OCI-LY7 (cell line): ENCODE measurements at regions not wholly inside any gene's neighbourhood (a gene's known extent, or its start where the extent isn't known, plus 50 kb on each side); places are given as distances from the start of the nearest gene placed in this dataset.

Experiments
- BruUV-seq: library from RNA; stranded (reverse); fragments of 400-500 nt; replicated peaks from 2 replicates; lab custom pipeline; 2021; lab: Mats Ljungman, UMichigan
- CTCF ChIA-PET: fragments of 300-600 bp; sonication (Branson Sonifier 250); formaldehyde crosslinking; loops from one replicate; lab custom pipeline; 2022; ENCODE audit warnings: antibody characterized with exemption; ENCODE audit not compliant: unreplicated experiment; lab: Charles Lee
- POLR2A ChIA-PET: fragments of 300-600 bp; sonication (Branson Sonifier 250); formaldehyde crosslinking; loops from one replicate; lab custom pipeline; 2022; ENCODE audit warnings: antibody characterized with exemption; lab: Charles Lee
- DNase-seq: peaks from one replicate; pipeline ENCODE4 v3.0.0-alpha.2; 2015; ENCODE audit warnings: low spot score
- H2AFZ ChIP-seq: fragments of 200-600 bp; sonication (generic), shearing (Covaris generic); 2 replicates; pipeline ENCODE4 v1.6.1; 2014; ENCODE audit warnings: mild to moderate bottlenecking, antibody characterized with exemption, low read length, moderate library complexity
- H3K27ac ChIP-seq: fragments of 200-600 bp; sonication (generic); 2 replicates; pipeline ENCODE4 v1.5.1; 2014; ENCODE audit warnings: mixed run types, low read depth, mild to moderate bottlenecking, moderate library complexity, low read length, inconsistent platforms; ENCODE audit not compliant: poor library complexity, severe bottlenecking
- H3K36me3 ChIP-seq: fragments of 200-600 bp; sonication (generic); 2 replicates; pipeline ENCODE4 v1.6.1; 2014; ENCODE audit warnings: mild to moderate bottlenecking, antibody characterized with exemption, low read length, moderate library complexity, mixed read lengths; ENCODE audit not compliant: insufficient read depth
- H3K4me1 ChIP-seq: fragments of 200-600 bp; sonication (generic); 2 replicates; pipeline ENCODE4 v1.5.1; 2014; ENCODE audit warnings: mild to moderate bottlenecking, low read length; ENCODE audit not compliant: insufficient read depth, poor library complexity, severe bottlenecking
- H3K4me2 ChIP-seq: fragments of 200-600 bp; sonication (generic); 2 replicates; pipeline ENCODE4 v1.6.1; 2014; ENCODE audit warnings: mild to moderate bottlenecking, low read length
- H3K4me3 ChIP-seq: fragments of 200-600 bp; sonication (generic); 2 replicates; pipeline ENCODE4 v1.5.1; 2014; ENCODE audit warnings: mild to moderate bottlenecking, low read depth, low read length; ENCODE audit not compliant: poor library complexity, severe bottlenecking
- H3K79me2 ChIP-seq: fragments of 200-600 bp; sonication (generic); 2 replicates; pipeline ENCODE4 v1.6.1; 2016; ENCODE audit warnings: low read depth, mild to moderate bottlenecking, low read length, moderate library complexity, mixed read lengths; ENCODE audit not compliant: insufficient read depth
- H3K9me2 ChIP-seq: fragments of 200-600 bp; sonication (generic); 2 replicates; pipeline ENCODE4 v1.6.1; 2016; ENCODE audit warnings: mild to moderate bottlenecking, low read length, mixed read lengths; ENCODE audit not compliant: insufficient read depth
- H3K9me3 ChIP-seq: fragments of 200-600 bp; sonication (generic); 2 replicates; pipeline ENCODE4 v1.6.1; 2014; ENCODE audit warnings: mild to moderate bottlenecking, mixed run types, low read length, mixed read lengths
- H4K20me1 ChIP-seq: fragments of 200-600 bp; sonication (generic); 2 replicates; pipeline ENCODE4 v1.6.1; 2014; ENCODE audit warnings: mild to moderate bottlenecking, antibody characterized with exemption, low read length, moderate library complexity, mixed read lengths; ENCODE audit not compliant: insufficient read depth
- CTCF ChIP-seq: fragments of 200-600 bp; sonication (generic); conservative IDR thresholded peaks from 2 replicates; pipeline ENCODE4 v1.5.1; 2014; ENCODE audit warnings: mild to moderate bottlenecking, antibody characterized with exemption, low read length, moderate library complexity, mixed read lengths
- EZH2phosphoT487 ChIP-seq: fragments of 200-600 bp; sonication (generic); IDR thresholded peaks from 2 replicates; pipeline ENCODE4 v1.6.1; 2018; ENCODE audit warnings: low read depth, borderline replicate concordance, mild to moderate bottlenecking, mixed run types, antibody characterized with exemption, low read length, moderate library complexity, mixed read lengths
- intact Hi-C: fragments of 100-400 bp; cut with micrococcal nuclease; formaldehyde crosslinking; loops from one replicate; pipeline ENCODE4 v1.10.0; 2022; ENCODE audit not compliant: unreplicated experiment

DNA sequence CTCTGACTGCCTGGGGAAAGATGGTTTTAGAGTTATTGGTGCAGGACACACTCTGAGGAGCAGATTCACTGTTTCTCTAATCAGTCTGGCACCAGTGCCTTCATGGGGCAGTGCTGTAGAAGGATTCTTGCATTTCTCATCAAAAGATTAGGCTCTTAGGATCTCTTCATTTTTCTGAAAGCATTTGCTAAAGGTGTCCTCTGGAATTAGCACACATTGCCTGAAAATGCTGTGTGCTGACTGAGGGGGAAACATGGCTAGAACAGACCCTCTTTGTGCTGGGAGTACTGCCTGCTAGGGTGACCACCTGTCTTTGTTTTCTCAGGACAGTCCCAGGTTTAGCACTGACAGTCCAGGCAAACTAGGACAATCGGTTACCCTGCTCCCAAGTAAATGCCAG, 301.0 kb downstream of the PTEN start:
- Histone ChIP-seq H3K79me2 (no peaks in the 10 kb centered on the region), H3K9me3 (no peaks in the 10 kb centered on the region; the same call in 1 of the 2 replicates), H4K20me1 (no peaks in the 10 kb centered on the region), H3K36me3 (no peaks in the 10 kb centered on the region), H2AFZ (no peak overlapping the region), H3K27ac (no peak overlapping the region), H3K4me1 (no peaks in the 10 kb centered on the region), H3K4me3 (no peak overlapping the region), H3K4me2 (no peak overlapping the region), H3K9me2 (no peaks in the 10 kb centered on the region)
- CTCF ChIA-PET = no interaction called here
- POLR2A ChIA-PET = interaction anchor here (1.6 kb wide), 1 partner anchor 10 kb away, joined by 5 read pairs; no protein-coding TSS in a partner anchor
- BruUV-seq = no TSS peak
- no peak for DNase-seq
- intact Hi-C loops = no loop called here
- TF ChIP-seq CTCF (no peak), EZH2phosphoT487 (no peak)

DNA sequence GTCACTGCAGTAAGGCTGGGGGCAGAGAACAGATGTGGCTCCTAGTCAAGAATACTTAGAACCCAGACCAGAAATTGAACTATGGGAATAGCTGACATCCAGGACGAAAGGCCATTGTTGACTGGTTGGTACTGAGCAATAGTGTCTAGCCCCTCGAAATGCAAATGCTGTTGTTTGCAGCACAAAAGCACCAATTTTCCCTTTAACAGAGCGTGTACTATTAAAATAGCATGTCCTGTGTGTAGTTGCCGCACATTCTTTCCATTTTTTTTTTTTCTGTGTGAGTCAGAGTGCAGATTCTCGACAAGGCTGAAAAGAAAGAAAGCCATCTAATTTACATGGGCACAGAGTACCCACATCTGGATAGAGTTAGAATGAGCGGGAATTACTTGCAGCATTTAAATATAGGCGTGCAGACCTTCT, 302.4 kb downstream of the PTEN start:
- Histone ChIP-seq H3K4me1 (no peaks in the 10 kb centered on the region), H3K27ac (no peak overlapping the region), H3K79me2 (no peaks in the 10 kb centered on the region), H3K36me3 (no peaks in the 10 kb centered on the region), H2AFZ (no peak overlapping the region), H3K9me2 (no peaks in the 10 kb centered on the region), H4K20me1 (no peaks in the 10 kb centered on the region), H3K4me3 (no peak overlapping the region), H3K9me3 (no peaks in the 10 kb centered on the region; the same call in 1 of the 2 replicates), H3K4me2 (no peak overlapping the region)
- ChIA-PET CTCF (no interaction called here), POLR2A (no interaction called here)
- BruUV-seq = no TSS peak
- TF ChIP-seq EZH2phosphoT487 = no peak
- no peak for TF ChIP-seq CTCF
- intact Hi-C loops = no loop called here
- DNase-seq = no peak

GRCh38 chr10:88168171-88169036, 305.0 kb downstream of the PTEN start:
- ChIA-PET POLR2A (interaction anchor here (0.7 to 1.4 kb wide), 6 partner anchors 11 to 413 kb away, joined by 3 to 5 read pairs (median 3); no protein-coding TSS in a partner anchor), CTCF (no interaction called here)
- Histone ChIP-seq H3K27ac (no peak overlapping the region), H3K36me3 (no peaks in the 10 kb centered on the region), H3K79me2 (no peaks in the 10 kb centered on the region), H3K9me2 (no peaks in the 10 kb centered on the region), H3K9me3 (no peaks in the 10 kb centered on the region; the same call in 1 of the 2 replicates), H2AFZ (no peak overlapping the region), H3K4me1 (no peaks in the 10 kb centered on the region), H4K20me1 (no peaks in the 10 kb centered on the region), H3K4me2 (no peak overlapping the region), H3K4me3 (no peak overlapping the region)
- no TSS peak for BruUV-seq
- intact Hi-C loops = no loop called here
- no peak for TF ChIP-seq CTCF
- TF ChIP-seq EZH2phosphoT487 = no peak
- DNase-seq = no peak
